WTC11 (cell line): ENCODE measurements at regions not wholly inside any gene's neighbourhood (a gene's known extent, or its start where the extent isn't known, plus 50 kb on each side); places are given as distances from the start of the nearest gene placed in this dataset.

Experiments used
- CBFB ChIP-seq: sonication (generic); formaldehyde crosslinking; IDR thresholded peaks from 2 replicates; pipeline ENCODE4 v1.8.1; 2022; ENCODE audit warnings: mild to moderate bottlenecking, low read depth, missing genetic modification reagents
- CREB1 ChIP-seq: sonication (generic); formaldehyde crosslinking; IDR thresholded peaks from 2 replicates; pipeline ENCODE4 v1.8.0; 2023; ENCODE audit warnings: mild to moderate bottlenecking, missing genetic modification reagents
- FOXJ3 ChIP-seq: sonication (generic); formaldehyde crosslinking; IDR thresholded peaks from 2 replicates; pipeline ENCODE4 v1.9.0; 2021; ENCODE audit warnings: missing genetic modification reagents, mild to moderate bottlenecking, borderline replicate concordance
- IRF2 ChIP-seq: sonication (generic); formaldehyde crosslinking; IDR thresholded peaks from 2 replicates; pipeline ENCODE4 v1.8.0; 2022; ENCODE audit warnings: low read depth, missing genetic modification reagents, borderline replicate concordance
- SMAD4 ChIP-seq: sonication (generic); formaldehyde crosslinking; IDR thresholded peaks from 2 replicates; pipeline ENCODE4 v1.8.0; 2022; ENCODE audit warnings: mild to moderate bottlenecking, missing genetic modification reagents
- TEAD4 ChIP-seq: sonication (generic); formaldehyde crosslinking; IDR thresholded peaks from 2 replicates; pipeline ENCODE4 v1.8.0; 2022; ENCODE audit warnings: mild to moderate bottlenecking, missing genetic modification reagents
- ZNF512 ChIP-seq: sonication (generic); formaldehyde crosslinking; IDR thresholded peaks from 2 replicates; pipeline ENCODE4 v1.8.1; 2022; ENCODE audit warnings: missing genetic modification reagents, borderline replicate concordance
- TF ChIP-seq, protein P1 (sequence below): sonication (generic); formaldehyde crosslinking; IDR thresholded peaks from 2 replicates; pipeline ENCODE4 v1.8.1; 2023; ENCODE audit warnings: mild to moderate bottlenecking, missing genetic modification reagents, moderate library complexity
- TF ChIP-seq, protein P2 (sequence below): fragments of 200-600 bp; IDR thresholded peaks from 2 replicates; pipeline ENCODE4 v1.8.0; 2022; ENCODE audit warnings: antibody characterized with exemption
- TF ChIP-seq, protein P3 (sequence below): sonication (generic); formaldehyde crosslinking; IDR thresholded peaks from 2 replicates; pipeline ENCODE4 v1.8.0; 2022; ENCODE audit warnings: mild to moderate bottlenecking, missing genetic modification reagents

- TF ChIP-seq, protein P1, sequence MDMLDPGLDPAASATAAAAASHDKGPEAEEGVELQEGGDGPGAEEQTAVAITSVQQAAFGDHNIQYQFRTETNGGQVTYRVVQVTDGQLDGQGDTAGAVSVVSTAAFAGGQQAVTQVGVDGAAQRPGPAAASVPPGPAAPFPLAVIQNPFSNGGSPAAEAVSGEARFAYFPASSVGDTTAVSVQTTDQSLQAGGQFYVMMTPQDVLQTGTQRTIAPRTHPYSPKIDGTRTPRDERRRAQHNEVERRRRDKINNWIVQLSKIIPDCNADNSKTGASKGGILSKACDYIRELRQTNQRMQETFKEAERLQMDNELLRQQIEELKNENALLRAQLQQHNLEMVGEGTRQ: no peak
- TF ChIP-seq CBFB (CRISPR knock-in tag): no peak
- TF ChIP-seq, protein P2, sequence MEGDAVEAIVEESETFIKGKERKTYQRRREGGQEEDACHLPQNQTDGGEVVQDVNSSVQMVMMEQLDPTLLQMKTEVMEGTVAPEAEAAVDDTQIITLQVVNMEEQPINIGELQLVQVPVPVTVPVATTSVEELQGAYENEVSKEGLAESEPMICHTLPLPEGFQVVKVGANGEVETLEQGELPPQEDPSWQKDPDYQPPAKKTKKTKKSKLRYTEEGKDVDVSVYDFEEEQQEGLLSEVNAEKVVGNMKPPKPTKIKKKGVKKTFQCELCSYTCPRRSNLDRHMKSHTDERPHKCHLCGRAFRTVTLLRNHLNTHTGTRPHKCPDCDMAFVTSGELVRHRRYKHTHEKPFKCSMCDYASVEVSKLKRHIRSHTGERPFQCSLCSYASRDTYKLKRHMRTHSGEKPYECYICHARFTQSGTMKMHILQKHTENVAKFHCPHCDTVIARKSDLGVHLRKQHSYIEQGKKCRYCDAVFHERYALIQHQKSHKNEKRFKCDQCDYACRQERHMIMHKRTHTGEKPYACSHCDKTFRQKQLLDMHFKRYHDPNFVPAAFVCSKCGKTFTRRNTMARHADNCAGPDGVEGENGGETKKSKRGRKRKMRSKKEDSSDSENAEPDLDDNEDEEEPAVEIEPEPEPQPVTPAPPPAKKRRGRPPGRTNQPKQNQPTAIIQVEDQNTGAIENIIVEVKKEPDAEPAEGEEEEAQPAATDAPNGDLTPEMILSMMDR: no peak
- TF ChIP-seq SMAD4 (CRISPR knock-in tag): no peak
- TF ChIP-seq, protein P3, sequence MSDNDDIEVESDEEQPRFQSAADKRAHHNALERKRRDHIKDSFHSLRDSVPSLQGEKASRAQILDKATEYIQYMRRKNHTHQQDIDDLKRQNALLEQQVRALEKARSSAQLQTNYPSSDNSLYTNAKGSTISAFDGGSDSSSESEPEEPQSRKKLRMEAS (CRISPR knock-in tag): no peak
- TF ChIP-seq CREB1 (CRISPR knock-in tag): no peak
- no peak for TF ChIP-seq TEAD4 (CRISPR knock-in tag)
- TF ChIP-seq IRF2 (CRISPR knock-in tag): no peak
- no peak for TF ChIP-seq ZNF512 (CRISPR knock-in tag)
- no peak for TF ChIP-seq FOXJ3 (CRISPR knock-in tag)
Measured at GRCh38 chr2:58701688-58702301, 460.7 kb upstream of the FANCL start.
